ENCODE measurements at regions not wholly inside any gene's neighbourhood (a gene's known extent, or its start where the extent isn't known, plus 50 kb on each side); places are given as distances from the start of the nearest gene placed in this dataset.

- intact Hi-C loops (cut with DNase I): no loop called here
- H3K9ac ChIP-seq (ENCODE audit: low read length in 3 of 3): no peak overlapping the region
- peak overlapping the region in 1 of 2 donors; percentile 20 for H3K27ac ChIP-seq (ENCODE audit: low read depth in 2 of 2, low read length in 2 of 2)
- no peaks in the 10 kb centered on the region for H3K9me3 ChIP-seq (ENCODE audit: control insufficient read depth in 2 of 3, insufficient read depth in 1 of 3, low read length in 3 of 3)
- TF ChIP-seq CTCF (IDR thresholded peaks at IDR 0.05; ENCODE audit: borderline replicate concordance, extremely low read depth, insufficient read depth): no peak
- no peaks in the 10 kb centered on the region for H3K27me3 ChIP-seq (ENCODE audit: control insufficient read depth, insufficient read depth, low read length)
- DNase-seq (no peak), FAIRE-seq (no peak)
- no peaks in the 10 kb centered on the region for H3K36me3 ChIP-seq (ENCODE audit: control insufficient read depth in 2 of 3, insufficient read depth in 3 of 3, low read length in 3 of 3)
- no peak overlapping the region for H3K4me3 ChIP-seq (ENCODE audit: low read length in 3 of 3)
- H3K4me1 ChIP-seq (ENCODE audit: control insufficient read depth in 2 of 3, insufficient read depth in 2 of 3, low read depth in 1 of 3, low read length in 3 of 3): peaks cover 0 to 9% (median 2%) of the 10 kb centered on the region in 3 donors
These were observed 186.1 kb upstream of the EEA1 start for GRCh38 chr12:93115198-93115601.

- H3K27ac ChIP-seq (ENCODE audit: low read depth in 2 of 2, low read length in 2 of 2): no peak overlapping the region
- no peak for TF ChIP-seq CTCF (IDR thresholded peaks at IDR 0.05; ENCODE audit: borderline replicate concordance, extremely low read depth, insufficient read depth)
- peaks cover 0 to 12% (median 4%) of the 10 kb centered on the region in 3 donors for H3K4me1 ChIP-seq (ENCODE audit: control insufficient read depth in 2 of 3, insufficient read depth in 2 of 3, low read depth in 1 of 3, low read length in 3 of 3)
- no peak for FAIRE-seq
- H3K36me3 ChIP-seq (ENCODE audit: control insufficient read depth in 2 of 3, insufficient read depth in 3 of 3, low read length in 3 of 3): no peaks in the 10 kb centered on the region
- H3K9me3 ChIP-seq (ENCODE audit: control insufficient read depth in 2 of 3, insufficient read depth in 1 of 3, low read length in 3 of 3): no peaks in the 10 kb centered on the region
- no peak for DNase-seq
- no peak overlapping the region for H3K4me3 ChIP-seq (ENCODE audit: low read length in 3 of 3)
- H3K9ac ChIP-seq (ENCODE audit: low read length in 3 of 3): no peak overlapping the region
- intact Hi-C loops (cut with DNase I): no loop called here
- no peaks in the 10 kb centered on the region for H3K27me3 ChIP-seq (ENCODE audit: control insufficient read depth, insufficient read depth, low read length)
These were observed 186.6 kb upstream of the EEA1 start for GRCh38 chr12:93115646-93116045.

GRCh38 chr12:93116632-93117031 is 187.5 kb upstream of the EEA1 start:
- FAIRE-seq (no peak), DNase-seq (no peak)
- no peak for TF ChIP-seq CTCF (IDR thresholded peaks at IDR 0.05; ENCODE audit: borderline replicate concordance, extremely low read depth, insufficient read depth)
- H3K36me3 ChIP-seq (ENCODE audit: control insufficient read depth in 2 of 3, insufficient read depth in 3 of 3, low read length in 3 of 3): no peaks in the 10 kb centered on the region
- H3K27me3 ChIP-seq (ENCODE audit: control insufficient read depth, insufficient read depth, low read length): no peaks in the 10 kb centered on the region
- no peak overlapping the region for H3K4me3 ChIP-seq (ENCODE audit: low read length in 3 of 3)
- intact Hi-C loops (cut with DNase I): no loop called here
- no peak overlapping the region for H3K9ac ChIP-seq (ENCODE audit: low read length in 3 of 3)
- H3K4me1 ChIP-seq (ENCODE audit: control insufficient read depth in 2 of 3, insufficient read depth in 2 of 3, low read depth in 1 of 3, low read length in 3 of 3): peaks cover 0 to 18% (median 8%) of the 10 kb centered on the region in 3 donors
- no peaks in the 10 kb centered on the region for H3K9me3 ChIP-seq (ENCODE audit: control insufficient read depth in 2 of 3, insufficient read depth in 1 of 3, low read length in 3 of 3)
- no peak overlapping the region for H3K27ac ChIP-seq (ENCODE audit: low read depth in 2 of 2, low read length in 2 of 2)

Data from kidney (tissue), 13 donors.